ENCODE measurements at regions not wholly inside any gene's neighbourhood (a gene's known extent, or its start where the extent isn't known, plus 50 kb on each side); places are given as distances from the start of the nearest gene placed in this dataset.

DNA sequence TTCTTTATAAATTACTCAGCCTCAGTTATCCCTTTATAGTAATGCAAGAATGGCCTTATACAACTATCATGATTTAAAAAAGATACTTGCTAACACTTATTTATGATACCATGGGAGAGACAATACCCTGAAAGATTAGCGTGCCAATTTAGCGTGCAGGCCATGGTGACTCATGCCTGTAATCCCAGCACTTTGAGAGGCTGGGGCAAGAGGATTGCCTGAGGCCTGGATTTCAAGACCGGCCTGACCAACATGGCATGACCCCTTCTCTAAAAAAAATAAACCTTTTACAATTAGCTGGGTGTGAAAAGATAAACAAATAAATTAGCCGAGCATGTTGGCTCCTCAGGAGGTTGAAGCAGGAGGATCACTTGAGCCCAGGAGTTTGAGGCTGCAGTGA lies 493.4 kb upstream of the FSIP2 start:
- TF ChIP-seq GATA2 (IDR thresholded peaks at IDR 0.05; ENCODE audit: insufficient read depth, insufficient read length, low read depth, low read length), result no peak
- no peak for TF ChIP-seq JUN (IDR thresholded peaks at IDR 0.05; ENCODE audit: borderline replicate concordance, insufficient read depth, insufficient read length, low read depth)
- no peak for TF ChIP-seq POLR2A (IDR thresholded peaks at IDR 0.05; ENCODE audit: low read depth, low read length)
- no peak for TF ChIP-seq MAX (IDR thresholded peaks at IDR 0.05; ENCODE audit: insufficient read depth, insufficient read length)
- TF ChIP-seq MYC (IDR thresholded peaks at IDR 0.05; ENCODE audit: low read depth, low read length), result no peak
- no peak for TF ChIP-seq CTCF (IDR thresholded peaks at IDR 0.05; ENCODE audit: extremely low read depth in 1 of 2, insufficient read depth in 1 of 2, low read depth in 1 of 2, low read length in 2 of 2)
- no peak for TF ChIP-seq EZH2 (IDR thresholded peaks at IDR 0.05; ENCODE audit: borderline replicate concordance, low read depth, low read length, severe bottlenecking)
- no peak for TF ChIP-seq FOS (IDR thresholded peaks at IDR 0.05; ENCODE audit: borderline replicate concordance, insufficient read depth, low read length)
- TF ChIP-seq POLR2AphosphoS5 (IDR thresholded peaks at IDR 0.05; ENCODE audit: insufficient read depth, low read depth, low read length), result no peak
- H3K9me1 ChIP-seq (replicated peaks; ENCODE audit: control insufficient read depth, extremely low read depth, insufficient read depth, low read length), result no peaks in the 10 kb centered on the region
- no peaks in the 10 kb centered on the region for H3K27me3 ChIP-seq (ENCODE audit: control insufficient read depth in 2 of 2, insufficient read depth in 2 of 2, low read length in 2 of 2)
- no peak overlapping the region for H3K4me3 ChIP-seq (replicated peaks in 1 of 3; ENCODE audit: insufficient read depth in 1 of 3, low read depth in 1 of 3, low read length in 3 of 3)
- DNase-seq (ENCODE audit: low read depth, low spot score) (no peak), FAIRE-seq (no peak)
- H3K79me2 ChIP-seq (ENCODE audit: control insufficient read depth, insufficient read depth, low read length), result no peaks in the 10 kb centered on the region
- CTCF ChIA-PET, result no interaction called here
- H3K27ac ChIP-seq (ENCODE audit: insufficient read depth, low read depth, low read length), result no peak overlapping the region
- H3K4me1 ChIP-seq (ENCODE audit: control insufficient read depth, extremely low read depth, insufficient read depth, low read length), result no peaks in the 10 kb centered on the region
- no TSS peak for BruUV-seq (replicated peaks)
- dilution Hi-C loops (cut with MboI; ENCODE audit: extremely low pct_ligation_motif_present, low sequenced_read_pairs) (no loop called here), intact Hi-C loops (cut with micrococcal nuclease) (no loop called here)
- POLR2A ChIA-PET, result no interaction called here
- H3K9me3 ChIP-seq (replicated peaks; ENCODE audit: control insufficient read depth, insufficient read depth, low read length), result no peaks in the 10 kb centered on the region
- H3K36me3 ChIP-seq (ENCODE audit: control insufficient read depth in 2 of 2, extremely low read depth in 1 of 2, insufficient read depth in 2 of 2, low read length in 2 of 2), result no peaks in the 10 kb centered on the region
- H4K20me1 ChIP-seq (replicated peaks; ENCODE audit: control insufficient read depth, extremely low read depth, insufficient read depth, low read length), result no peaks in the 10 kb centered on the region
- no peak overlapping the region for H3K4me2 ChIP-seq (ENCODE audit: insufficient read depth, low read length)
- no peak overlapping the region for H2AFZ ChIP-seq (ENCODE audit: low read depth, low read length)
- no peak overlapping the region for H3K9ac ChIP-seq (replicated peaks; ENCODE audit: extremely low read depth, insufficient read depth, low read length)

All from endothelial cell of umbilical vein (primary cell).